ENCODE measurements at regions not wholly inside any gene's neighbourhood (a gene's known extent, or its start where the extent isn't known, plus 50 kb on each side); places are given as distances from the start of the nearest gene placed in this dataset.

GRCh38 chr11:15745266-15745665 is 611.1 kb downstream of the SOX6 start:
- no peak for DNase-seq

- no peak for DNase-seq
These were observed 608.7 kb downstream of the SOX6 start for GRCh38 chr11:15747671-15748070.

- DNase-seq, result no peak
These were observed 608.2 kb downstream of the SOX6 start for GRCh38 chr11:15748132-15748531.

- DNase-seq, result no peak
These were observed 607.6 kb downstream of the SOX6 start for GRCh38 chr11:15748741-15749140.

- no peak for DNase-seq
These were observed 605.6 kb downstream of the SOX6 start for GRCh38 chr11:15750535-15751308.

GRCh38 chr11:15754221-15754620 is 602.1 kb downstream of the SOX6 start:
- DNase-seq, result no peak

- DNase-seq, result no peak
These were observed 599.2 kb downstream of the SOX6 start for GRCh38 chr11:15757048-15757698.

- no peak for DNase-seq
These were observed 597.4 kb downstream of the SOX6 start for GRCh38 chr11:15758857-15759465.

- DNase-seq, result no peak
These were observed 595.1 kb downstream of the SOX6 start for GRCh38 chr11:15761235-15761634.

GRCh38 chr11:15764326-15764725 is 592.0 kb downstream of the SOX6 start:
- DNase-seq, result no peak

GRCh38 chr11:15764948-15765347 is 591.4 kb downstream of the SOX6 start:
- no peak for DNase-seq

GRCh38 chr11:15765530-15765929 is 590.8 kb downstream of the SOX6 start:
- DNase-seq, result no peak

GRCh38 chr11:15768321-15768720 is 588.0 kb downstream of the SOX6 start:
- DNase-seq, result no peak

- DNase-seq, result peak; percentile 73
These were observed 587.1 kb downstream of the SOX6 start for GRCh38 chr11:15769203-15769602.

- DNase-seq, result no peak
These were observed 585.4 kb downstream of the SOX6 start for GRCh38 chr11:15770798-15771414.

- DNase-seq, result no peak
These were observed 583.8 kb downstream of the SOX6 start for GRCh38 chr11:15772547-15772946.

GRCh38 chr11:15772981-15773380 is 583.4 kb downstream of the SOX6 start:
- DNase-seq, result no peak

GRCh38 chr11:15773476-15774387 is 582.6 kb downstream of the SOX6 start:
- DNase-seq, result no peak

- DNase-seq, result no peak
These were observed 581.9 kb downstream of the SOX6 start for GRCh38 chr11:15774388-15774939.

GRCh38 chr11:15775015-15775541 is 581.3 kb downstream of the SOX6 start:
- no peak for DNase-seq

- DNase-seq, result no peak
These were observed 580.5 kb downstream of the SOX6 start for GRCh38 chr11:15775797-15776196.

GRCh38 chr11:15776366-15776765 is 580.0 kb downstream of the SOX6 start:
- no peak for DNase-seq

Measured in NCI-H510A treated with DMSO at 0.1 percent for 48 hours (cell line).